ENCODE measurements at regions not wholly inside any gene's neighbourhood (a gene's known extent, or its start where the extent isn't known, plus 50 kb on each side); places are given as distances from the start of the nearest gene placed in this dataset.

- TF ChIP-seq, protein P1, sequence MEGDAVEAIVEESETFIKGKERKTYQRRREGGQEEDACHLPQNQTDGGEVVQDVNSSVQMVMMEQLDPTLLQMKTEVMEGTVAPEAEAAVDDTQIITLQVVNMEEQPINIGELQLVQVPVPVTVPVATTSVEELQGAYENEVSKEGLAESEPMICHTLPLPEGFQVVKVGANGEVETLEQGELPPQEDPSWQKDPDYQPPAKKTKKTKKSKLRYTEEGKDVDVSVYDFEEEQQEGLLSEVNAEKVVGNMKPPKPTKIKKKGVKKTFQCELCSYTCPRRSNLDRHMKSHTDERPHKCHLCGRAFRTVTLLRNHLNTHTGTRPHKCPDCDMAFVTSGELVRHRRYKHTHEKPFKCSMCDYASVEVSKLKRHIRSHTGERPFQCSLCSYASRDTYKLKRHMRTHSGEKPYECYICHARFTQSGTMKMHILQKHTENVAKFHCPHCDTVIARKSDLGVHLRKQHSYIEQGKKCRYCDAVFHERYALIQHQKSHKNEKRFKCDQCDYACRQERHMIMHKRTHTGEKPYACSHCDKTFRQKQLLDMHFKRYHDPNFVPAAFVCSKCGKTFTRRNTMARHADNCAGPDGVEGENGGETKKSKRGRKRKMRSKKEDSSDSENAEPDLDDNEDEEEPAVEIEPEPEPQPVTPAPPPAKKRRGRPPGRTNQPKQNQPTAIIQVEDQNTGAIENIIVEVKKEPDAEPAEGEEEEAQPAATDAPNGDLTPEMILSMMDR (IDR thresholded peaks at IDR 0.05): no peak
- TF ChIP-seq POLR2A (IDR thresholded peaks at IDR 0.05): no peak
Measured at GRCh38 chr2:205857520-205858237, 175.4 kb downstream of the NRP2 start.
